ENCODE measurements at regions not wholly inside any gene's neighbourhood (a gene's known extent, or its start where the extent isn't known, plus 50 kb on each side); places are given as distances from the start of the nearest gene placed in this dataset.

DNA sequence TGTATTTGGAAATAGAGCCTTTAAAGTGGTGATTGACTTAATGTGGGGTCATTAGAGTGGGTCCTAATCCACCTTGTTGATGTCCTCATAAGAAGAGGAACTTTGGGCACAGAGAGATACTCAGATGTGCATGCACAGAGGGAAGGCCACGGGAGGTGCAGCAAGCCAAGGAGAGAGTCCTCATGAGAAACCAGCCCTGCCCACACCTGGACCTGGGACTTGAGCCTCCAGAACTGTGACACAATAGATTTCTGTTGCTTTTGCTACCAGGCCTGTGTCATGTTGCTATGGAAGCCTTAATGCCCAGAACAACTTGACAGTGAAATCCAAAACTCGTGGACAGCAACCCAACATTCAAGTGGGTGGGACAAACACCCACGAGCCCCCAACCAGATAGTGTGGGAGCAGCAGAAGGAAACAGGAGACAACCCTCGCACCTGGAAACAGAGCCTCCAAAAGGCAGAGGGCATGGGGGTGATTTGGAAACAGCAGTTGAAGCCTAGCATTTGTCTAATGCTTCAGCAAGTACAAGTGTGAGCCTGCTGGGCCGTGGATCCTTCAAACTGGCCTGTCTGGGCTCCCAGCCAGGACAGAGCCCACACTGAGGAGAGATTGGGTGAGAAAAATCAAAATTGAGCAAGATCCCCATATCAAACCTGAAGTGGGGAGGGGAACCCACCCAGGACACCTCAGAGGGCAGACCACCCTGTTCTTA is 201.0 kb upstream of the CST7 start:
- no peaks in the 10 kb centered on the region for H4K20me1 ChIP-seq (ENCODE audit: control insufficient read depth, insufficient read depth, low read depth, low read length)
- H3K79me2 ChIP-seq (ENCODE audit: control insufficient read depth, low read length), result no peaks in the 10 kb centered on the region
- H3K9me3 ChIP-seq (ENCODE audit: control insufficient read depth, insufficient read depth, low read length), result no peaks in the 10 kb centered on the region
- no peaks in the 10 kb centered on the region for H3K4me1 ChIP-seq (ENCODE audit: control insufficient read depth, low read length)
- no peaks in the 10 kb centered on the region for H3K27me3 ChIP-seq (ENCODE audit: control insufficient read depth, low read length)
- TF ChIP-seq, protein P1, sequence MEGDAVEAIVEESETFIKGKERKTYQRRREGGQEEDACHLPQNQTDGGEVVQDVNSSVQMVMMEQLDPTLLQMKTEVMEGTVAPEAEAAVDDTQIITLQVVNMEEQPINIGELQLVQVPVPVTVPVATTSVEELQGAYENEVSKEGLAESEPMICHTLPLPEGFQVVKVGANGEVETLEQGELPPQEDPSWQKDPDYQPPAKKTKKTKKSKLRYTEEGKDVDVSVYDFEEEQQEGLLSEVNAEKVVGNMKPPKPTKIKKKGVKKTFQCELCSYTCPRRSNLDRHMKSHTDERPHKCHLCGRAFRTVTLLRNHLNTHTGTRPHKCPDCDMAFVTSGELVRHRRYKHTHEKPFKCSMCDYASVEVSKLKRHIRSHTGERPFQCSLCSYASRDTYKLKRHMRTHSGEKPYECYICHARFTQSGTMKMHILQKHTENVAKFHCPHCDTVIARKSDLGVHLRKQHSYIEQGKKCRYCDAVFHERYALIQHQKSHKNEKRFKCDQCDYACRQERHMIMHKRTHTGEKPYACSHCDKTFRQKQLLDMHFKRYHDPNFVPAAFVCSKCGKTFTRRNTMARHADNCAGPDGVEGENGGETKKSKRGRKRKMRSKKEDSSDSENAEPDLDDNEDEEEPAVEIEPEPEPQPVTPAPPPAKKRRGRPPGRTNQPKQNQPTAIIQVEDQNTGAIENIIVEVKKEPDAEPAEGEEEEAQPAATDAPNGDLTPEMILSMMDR (IDR thresholded peaks at IDR 0.05; ENCODE audit: low read depth, low read length, poor library complexity, severe bottlenecking), result no peak
- TF ChIP-seq EZH2phosphoT487 (IDR thresholded peaks at IDR 0.05; ENCODE audit: borderline replicate concordance, low read length), result no peak
- no peak overlapping the region for H3K4me2 ChIP-seq (ENCODE audit: low read length)
- H3K9me2 ChIP-seq (replicated peaks; ENCODE audit: control insufficient read depth, low read length), result no peaks in the 10 kb centered on the region
- no peak overlapping the region for H3K4me3 ChIP-seq (ENCODE audit: low read length)
- H3F3A ChIP-seq (ENCODE audit: control insufficient read depth, insufficient read depth), result no peaks in the 10 kb centered on the region
- no peaks in the 10 kb centered on the region for H3K36me3 ChIP-seq (ENCODE audit: control insufficient read depth, low read length)
- no peak overlapping the region for H3K27ac ChIP-seq (ENCODE audit: low read depth, low read length)

DNA sequence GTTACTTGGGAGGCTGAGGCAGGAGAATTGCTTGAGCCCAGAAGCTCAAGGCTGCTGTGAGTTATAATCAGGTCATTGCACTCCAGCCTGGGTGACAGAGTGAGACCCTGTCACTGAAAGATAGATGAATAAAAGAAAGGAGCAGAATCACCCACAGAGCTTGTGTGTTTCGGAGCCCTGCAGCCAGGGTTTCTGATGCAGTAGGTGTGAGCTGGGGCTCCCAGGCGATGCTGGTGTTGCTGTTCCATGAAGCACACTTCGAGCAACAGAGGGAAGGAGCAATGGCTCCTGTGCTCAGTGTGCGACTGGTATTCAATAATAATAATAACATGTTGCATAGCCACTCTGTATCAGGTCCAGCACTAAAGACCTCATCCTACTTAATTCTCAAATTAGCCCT is 197.5 kb upstream of the CST7 start:
- Histone ChIP-seq H3F3A (ENCODE audit: control insufficient read depth, insufficient read depth) (no peaks in the 10 kb centered on the region), H3K9me2 (replicated peaks; ENCODE audit: control insufficient read depth, low read length) (no peaks in the 10 kb centered on the region), H3K4me2 (ENCODE audit: low read length) (no peak overlapping the region), H3K27ac (ENCODE audit: low read depth, low read length) (no peak overlapping the region), H3K79me2 (ENCODE audit: control insufficient read depth, low read length) (no peaks in the 10 kb centered on the region), H4K20me1 (ENCODE audit: control insufficient read depth, insufficient read depth, low read depth, low read length) (no peaks in the 10 kb centered on the region), H3K27me3 (ENCODE audit: control insufficient read depth, low read length) (peaks cover 6% of the 10 kb centered on the region), H3K4me3 (ENCODE audit: low read length) (no peak overlapping the region), H3K9me3 (ENCODE audit: control insufficient read depth, insufficient read depth, low read length) (no peaks in the 10 kb centered on the region), H3K4me1 (ENCODE audit: control insufficient read depth, low read length) (no peaks in the 10 kb centered on the region), H3K36me3 (ENCODE audit: control insufficient read depth, low read length) (no peaks in the 10 kb centered on the region)
- TF ChIP-seq, protein P1 (IDR thresholded peaks at IDR 0.05; ENCODE audit: low read depth, low read length, poor library complexity, severe bottlenecking), result no peak
- TF ChIP-seq EZH2phosphoT487 (IDR thresholded peaks at IDR 0.05; ENCODE audit: borderline replicate concordance, low read length), result no peak

DNA sequence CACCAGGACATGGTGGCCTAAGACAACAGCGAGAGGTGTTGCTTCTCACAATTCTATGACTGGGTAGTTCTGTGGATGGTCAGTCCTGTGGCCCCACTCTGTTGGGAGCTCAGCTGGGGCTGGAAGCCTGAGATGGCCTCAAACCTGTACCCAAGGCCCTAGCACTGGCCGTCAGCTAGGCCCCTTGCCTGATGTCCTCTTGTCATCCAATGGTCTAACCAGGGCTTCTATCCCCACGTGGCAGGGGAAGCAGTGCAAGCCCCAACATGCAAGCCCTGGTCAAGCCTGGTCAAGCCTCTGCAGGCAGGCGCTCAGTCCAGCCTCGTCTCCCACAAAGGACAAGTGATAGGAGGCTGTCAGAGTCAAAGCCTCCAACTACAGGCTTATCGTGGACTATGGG is 196.5 kb upstream of the CST7 start:
- H3K79me2 ChIP-seq (ENCODE audit: control insufficient read depth, low read length), result no peaks in the 10 kb centered on the region
- H3K36me3 ChIP-seq (ENCODE audit: control insufficient read depth, low read length), result no peaks in the 10 kb centered on the region
- H3K9me3 ChIP-seq (ENCODE audit: control insufficient read depth, insufficient read depth, low read length), result no peaks in the 10 kb centered on the region
- H3K27ac ChIP-seq (ENCODE audit: low read depth, low read length), result no peak overlapping the region
- no peaks in the 10 kb centered on the region for H3K9me2 ChIP-seq (replicated peaks; ENCODE audit: control insufficient read depth, low read length)
- no peak overlapping the region for H3K4me2 ChIP-seq (ENCODE audit: low read length)
- peaks cover 6% of the 10 kb centered on the region for H3K27me3 ChIP-seq (ENCODE audit: control insufficient read depth, low read length)
- TF ChIP-seq, protein P1 (IDR thresholded peaks at IDR 0.05; ENCODE audit: low read depth, low read length, poor library complexity, severe bottlenecking), result no peak
- TF ChIP-seq EZH2phosphoT487 (IDR thresholded peaks at IDR 0.05; ENCODE audit: borderline replicate concordance, low read length), result no peak
- H3K4me1 ChIP-seq (ENCODE audit: control insufficient read depth, low read length), result no peaks in the 10 kb centered on the region
- no peak overlapping the region for H3K4me3 ChIP-seq (ENCODE audit: low read length)
- H3F3A ChIP-seq (ENCODE audit: control insufficient read depth, insufficient read depth), result no peaks in the 10 kb centered on the region
- H4K20me1 ChIP-seq (ENCODE audit: control insufficient read depth, insufficient read depth, low read depth, low read length), result no peaks in the 10 kb centered on the region

All from DOHH2 (cell line).